ENCODE measurements at regions not wholly inside any gene's neighbourhood (a gene's known extent, or its start where the extent isn't known, plus 50 kb on each side); places are given as distances from the start of the nearest gene placed in this dataset.

GRCh38 chr5:61822584-61822983, 483.4 kb upstream of the KIF2A start:
- no peaks in the 10 kb centered on the region for H3K4me1 Mint-ChIP-seq (ENCODE audit: low read depth)
- H3K9me3 Mint-ChIP-seq: no peaks in the 10 kb centered on the region
- peaks cover 5% of the 10 kb centered on the region for H3K27me3 Mint-ChIP-seq (ENCODE audit: low read depth)
- no peak overlapping the region for H3K27ac Mint-ChIP-seq
- no peak overlapping the region for H3K4me3 Mint-ChIP-seq
- H3K36me3 Mint-ChIP-seq (ENCODE audit: low read depth): no peaks in the 10 kb centered on the region
- DNase-seq (ENCODE audit: low spot score): no peak

GRCh38 chr5:61823065-61823464, 482.9 kb upstream of the KIF2A start:
- Mint-ChIP-seq H3K4me3 (no peak overlapping the region), H3K36me3 (ENCODE audit: low read depth) (no peaks in the 10 kb centered on the region), H3K27ac (no peak overlapping the region), H3K9me3 (no peaks in the 10 kb centered on the region), H3K27me3 (ENCODE audit: low read depth) (peaks cover 5% of the 10 kb centered on the region), H3K4me1 (ENCODE audit: low read depth) (no peaks in the 10 kb centered on the region)
- DNase-seq (ENCODE audit: low spot score): no peak

GRCh38 chr5:61823781-61824180, 482.2 kb upstream of the KIF2A start:
- Mint-ChIP-seq H3K27me3 (ENCODE audit: low read depth) (peaks cover 5% of the 10 kb centered on the region), H3K4me1 (ENCODE audit: low read depth) (no peaks in the 10 kb centered on the region), H3K36me3 (ENCODE audit: low read depth) (no peaks in the 10 kb centered on the region), H3K9me3 (no peaks in the 10 kb centered on the region), H3K4me3 (no peak overlapping the region), H3K27ac (no peak overlapping the region)
- DNase-seq (ENCODE audit: low spot score): no peak

- H3K27ac Mint-ChIP-seq: no peak overlapping the region
- no peak overlapping the region for H3K4me3 Mint-ChIP-seq
- H3K9me3 Mint-ChIP-seq: no peaks in the 10 kb centered on the region
- DNase-seq (ENCODE audit: low spot score): no peak
- H3K4me1 Mint-ChIP-seq (ENCODE audit: low read depth): no peaks in the 10 kb centered on the region
- H3K27me3 Mint-ChIP-seq (ENCODE audit: low read depth): peaks cover 3% of the 10 kb centered on the region
- no peaks in the 10 kb centered on the region for H3K36me3 Mint-ChIP-seq (ENCODE audit: low read depth)
Observed at GRCh38 chr5:61824396-61824795, 481.6 kb upstream of the KIF2A start.

GRCh38 chr5:61827445-61827975, 478.5 kb upstream of the KIF2A start:
- H3K4me3 Mint-ChIP-seq: no peak overlapping the region
- no peaks in the 10 kb centered on the region for H3K4me1 Mint-ChIP-seq (ENCODE audit: low read depth)
- H3K9me3 Mint-ChIP-seq: no peaks in the 10 kb centered on the region
- DNase-seq (ENCODE audit: low spot score): no peak
- no peaks in the 10 kb centered on the region for H3K36me3 Mint-ChIP-seq (ENCODE audit: low read depth)
- no peak overlapping the region for H3K27ac Mint-ChIP-seq
- H3K27me3 Mint-ChIP-seq (ENCODE audit: low read depth): no peaks in the 10 kb centered on the region

GRCh38 chr5:61828856-61829255, 477.1 kb upstream of the KIF2A start:
- Mint-ChIP-seq H3K4me1 (ENCODE audit: low read depth) (no peaks in the 10 kb centered on the region), H3K27me3 (ENCODE audit: low read depth) (no peaks in the 10 kb centered on the region), H3K4me3 (no peak overlapping the region), H3K36me3 (ENCODE audit: low read depth) (no peaks in the 10 kb centered on the region), H3K27ac (no peak overlapping the region), H3K9me3 (no peaks in the 10 kb centered on the region)
- no peak for DNase-seq (ENCODE audit: low spot score)

- H3K4me3 Mint-ChIP-seq: no peak overlapping the region
- no peaks in the 10 kb centered on the region for H3K36me3 Mint-ChIP-seq (ENCODE audit: low read depth)
- H3K27ac Mint-ChIP-seq: no peak overlapping the region
- no peak for DNase-seq (ENCODE audit: low spot score)
- no peaks in the 10 kb centered on the region for H3K4me1 Mint-ChIP-seq (ENCODE audit: low read depth)
- peaks cover 2% of the 10 kb centered on the region for H3K27me3 Mint-ChIP-seq (ENCODE audit: low read depth)
- H3K9me3 Mint-ChIP-seq: no peaks in the 10 kb centered on the region
Observed at GRCh38 chr5:61831736-61832135, 474.3 kb upstream of the KIF2A start.

- DNase-seq (ENCODE audit: low spot score): no peak
Observed at GRCh38 chr5:61837788-61838187, 468.2 kb upstream of the KIF2A start.

GRCh38 chr5:61840361-61840760, 465.6 kb upstream of the KIF2A start:
- no peaks in the 10 kb centered on the region for H3K9me3 Mint-ChIP-seq
- H3K4me1 Mint-ChIP-seq (ENCODE audit: low read depth): no peaks in the 10 kb centered on the region
- H3K36me3 Mint-ChIP-seq (ENCODE audit: low read depth): no peaks in the 10 kb centered on the region
- no peak for DNase-seq (ENCODE audit: low spot score)
- H3K27ac Mint-ChIP-seq: no peak overlapping the region
- H3K4me3 Mint-ChIP-seq: no peak overlapping the region
- peaks cover 6% of the 10 kb centered on the region for H3K27me3 Mint-ChIP-seq (ENCODE audit: low read depth)

More at GRCh38 chr5:61837788-61838187, 468.2 kb upstream of the KIF2A start:
- no peaks in the 10 kb centered on the region for H3K9me3 Mint-ChIP-seq
- no peak overlapping the region for H3K4me3 Mint-ChIP-seq
- no peaks in the 10 kb centered on the region for H3K36me3 Mint-ChIP-seq (ENCODE audit: low read depth)
- H3K27me3 Mint-ChIP-seq (ENCODE audit: low read depth): peaks cover 6% of the 10 kb centered on the region
- no peak overlapping the region for H3K27ac Mint-ChIP-seq
- no peaks in the 10 kb centered on the region for H3K4me1 Mint-ChIP-seq (ENCODE audit: low read depth)

GRCh38 chr5:61842840-61843239, 463.2 kb upstream of the KIF2A start:
- H3K27ac Mint-ChIP-seq: no peak overlapping the region
- H3K36me3 Mint-ChIP-seq (ENCODE audit: low read depth): no peaks in the 10 kb centered on the region
- H3K9me3 Mint-ChIP-seq: no peaks in the 10 kb centered on the region
- peaks cover 3% of the 10 kb centered on the region for H3K27me3 Mint-ChIP-seq (ENCODE audit: low read depth)
- H3K4me1 Mint-ChIP-seq (ENCODE audit: low read depth): no peaks in the 10 kb centered on the region
- no peak for DNase-seq (ENCODE audit: low spot score)
- H3K4me3 Mint-ChIP-seq: no peak overlapping the region

GRCh38 chr5:61850696-61851095, 455.3 kb upstream of the KIF2A start:
- Mint-ChIP-seq H3K36me3 (ENCODE audit: low read depth) (no peaks in the 10 kb centered on the region), H3K27me3 (ENCODE audit: low read depth) (no peaks in the 10 kb centered on the region), H3K4me1 (ENCODE audit: low read depth) (no peaks in the 10 kb centered on the region), H3K9me3 (no peaks in the 10 kb centered on the region), H3K4me3 (no peak overlapping the region), H3K27ac (no peak overlapping the region)
- DNase-seq (ENCODE audit: low spot score): no peak

- Mint-ChIP-seq H3K36me3 (ENCODE audit: low read depth) (no peaks in the 10 kb centered on the region), H3K4me1 (ENCODE audit: low read depth) (no peaks in the 10 kb centered on the region), H3K4me3 (no peak overlapping the region), H3K27ac (no peak overlapping the region), H3K9me3 (no peaks in the 10 kb centered on the region), H3K27me3 (ENCODE audit: low read depth) (no peaks in the 10 kb centered on the region)
- DNase-seq (ENCODE audit: low spot score): no peak
Observed at GRCh38 chr5:61854531-61854930, 451.5 kb upstream of the KIF2A start.

GRCh38 chr5:61860978-61861377, 445.0 kb upstream of the KIF2A start:
- no peaks in the 10 kb centered on the region for H3K27me3 Mint-ChIP-seq (ENCODE audit: low read depth)
- DNase-seq (ENCODE audit: low spot score): no peak
- H3K36me3 Mint-ChIP-seq (ENCODE audit: low read depth): no peaks in the 10 kb centered on the region
- H3K9me3 Mint-ChIP-seq: no peaks in the 10 kb centered on the region
- H3K4me1 Mint-ChIP-seq (ENCODE audit: low read depth): no peaks in the 10 kb centered on the region
- H3K27ac Mint-ChIP-seq: no peak overlapping the region
- no peak overlapping the region for H3K4me3 Mint-ChIP-seq

GRCh38 chr5:61866930-61867329, 439.1 kb upstream of the KIF2A start:
- Mint-ChIP-seq H3K4me1 (ENCODE audit: low read depth) (no peaks in the 10 kb centered on the region), H3K27me3 (ENCODE audit: low read depth) (no peaks in the 10 kb centered on the region), H3K36me3 (ENCODE audit: low read depth) (no peaks in the 10 kb centered on the region), H3K4me3 (no peak overlapping the region), H3K27ac (no peak overlapping the region), H3K9me3 (peaks cover 5% of the 10 kb centered on the region)
- DNase-seq (ENCODE audit: low spot score): no peak

- DNase-seq (ENCODE audit: low spot score): no peak
- H3K4me3 Mint-ChIP-seq: no peak overlapping the region
- H3K9me3 Mint-ChIP-seq: peaks cover 10% of the 10 kb centered on the region
- no peaks in the 10 kb centered on the region for H3K36me3 Mint-ChIP-seq (ENCODE audit: low read depth)
- no peaks in the 10 kb centered on the region for H3K27me3 Mint-ChIP-seq (ENCODE audit: low read depth)
- H3K27ac Mint-ChIP-seq: no peak overlapping the region
- no peaks in the 10 kb centered on the region for H3K4me1 Mint-ChIP-seq (ENCODE audit: low read depth)
Observed at GRCh38 chr5:61869333-61869732, 436.7 kb upstream of the KIF2A start.
